Endodermal cell (in vitro differentiated cells): ENCODE measurements at regions not wholly inside any gene's neighbourhood (a gene's known extent, or its start where the extent isn't known, plus 50 kb on each side); places are given as distances from the start of the nearest gene placed in this dataset.
A peak's percentile ranks its signal among the peaks of the same experiment; 100 is the strongest.
"Not testable (repeated sequence)": the region's sequence is repeated elsewhere in the genome, so short reads cannot be mapped to it uniquely, and the experiment has no call there.

Experiments used
- DNase-seq: peaks from one replicate; pipeline ENCODE4 v3.0.0-alpha.2; 2017
- H3K27ac ChIP-seq: 2 replicates; pipeline ENCODE4 v1.5.1; 2013; ENCODE audit warnings: mild to moderate bottlenecking, low read depth, low read length, moderate library complexity
- H3K27me3 ChIP-seq: 2 replicates; pipeline ENCODE4 v1.6.1; 2013; ENCODE audit warnings: mild to moderate bottlenecking, low read length, moderate library complexity; ENCODE audit not compliant: insufficient read depth, control insufficient read depth, poor library complexity, severe bottlenecking
- H3K36me3 ChIP-seq: 2 replicates; pipeline ENCODE4 v1.7.0; 2013; ENCODE audit warnings: mild to moderate bottlenecking, low read length, moderate library complexity; ENCODE audit not compliant: control insufficient read depth, insufficient read depth
- H3K4me1 ChIP-seq: one replicate; pipeline ENCODE4 v1.7.0; 2013; ENCODE audit warnings: low read length; ENCODE audit not compliant: control insufficient read depth, insufficient read depth
- H3K4me3 ChIP-seq: 2 replicates; pipeline ENCODE4 v1.5.1; 2013; ENCODE audit warnings: mild to moderate bottlenecking, low read length, moderate library complexity
- H3K9ac ChIP-seq: 2 replicates; pipeline ENCODE4 v1.6.1; 2013; ENCODE audit warnings: mild to moderate bottlenecking, low read length, moderate library complexity; ENCODE audit not compliant: poor library complexity, severe bottlenecking; ENCODE audit errors: extremely low read depth
- H3K9me3 ChIP-seq: 2 replicates; pipeline ENCODE4 v1.6.1; 2013; ENCODE audit warnings: mild to moderate bottlenecking, low read length, moderate library complexity; ENCODE audit not compliant: control insufficient read depth
- H3K27ac Mint-ChIP-seq: 2 replicates; pipeline ENCODE4 v1.8.0; 2020; ENCODE audit warnings: mixed read lengths
- H3K27me3 Mint-ChIP-seq: 2 replicates; pipeline ENCODE4 v1.8.0; 2021; ENCODE audit warnings: mild to moderate bottlenecking, mixed read lengths; ENCODE audit not compliant: insufficient read depth
- H3K36me3 Mint-ChIP-seq: 2 replicates; pipeline ENCODE4 v1.8.0; 2020; ENCODE audit warnings: low read depth, mixed read lengths
- H3K4me1 Mint-ChIP-seq: 2 replicates; pipeline ENCODE4 v1.8.0; 2020; ENCODE audit warnings: mixed read lengths
- H3K4me3 Mint-ChIP-seq: 2 replicates; pipeline ENCODE4 v1.8.0; 2020; ENCODE audit warnings: mild to moderate bottlenecking, moderate library complexity, mixed read lengths
- H3K9me3 Mint-ChIP-seq: 2 replicates; pipeline ENCODE4 v1.8.0; 2020; ENCODE audit warnings: mild to moderate bottlenecking, mixed read lengths
- WGBS, 2 experiments: methylation state at CpG; one replicate each; pipeline versions ENCODE4 v1.1.5 to v1.1.7; 2013; ENCODE audit warnings: missing lambda C conversion rate in 2 of 2, mixed read lengths in 1 of 2; ENCODE audit not compliant: insufficient coverage in 1 of 2, insufficient read length in 1 of 2; 5-methylcytosine and 5-hydroxymethylcytosine counted together
- TF ChIP-seq, protein P1 (sequence below): fragments of 200-600 bp; sonication (generic); conservative IDR thresholded peaks from 2 replicates; pipeline ENCODE4 v1.5.0; 2021; ENCODE audit warnings: antibody characterized with exemption, mild to moderate bottlenecking

GRCh38 chr20:6333110-6333509 lies 210.3 kb upstream of the FERMT1 start:
- Mint-ChIP-seq H3K4me1 (peaks cover 8% of the 10 kb centered on the region), H3K27ac (peak overlapping the region; percentile 90), H3K4me3 (no peak overlapping the region), H3K27me3 (no peaks in the 10 kb centered on the region), H3K36me3 (peaks cover 15% of the 10 kb centered on the region), H3K9me3 (peaks cover 40% of the 10 kb centered on the region)
- WGBS, 2 experiments, result 80 to 100% methylated on average over 1 to 5 of the region's 5 CpGs
- TF ChIP-seq, protein P1, sequence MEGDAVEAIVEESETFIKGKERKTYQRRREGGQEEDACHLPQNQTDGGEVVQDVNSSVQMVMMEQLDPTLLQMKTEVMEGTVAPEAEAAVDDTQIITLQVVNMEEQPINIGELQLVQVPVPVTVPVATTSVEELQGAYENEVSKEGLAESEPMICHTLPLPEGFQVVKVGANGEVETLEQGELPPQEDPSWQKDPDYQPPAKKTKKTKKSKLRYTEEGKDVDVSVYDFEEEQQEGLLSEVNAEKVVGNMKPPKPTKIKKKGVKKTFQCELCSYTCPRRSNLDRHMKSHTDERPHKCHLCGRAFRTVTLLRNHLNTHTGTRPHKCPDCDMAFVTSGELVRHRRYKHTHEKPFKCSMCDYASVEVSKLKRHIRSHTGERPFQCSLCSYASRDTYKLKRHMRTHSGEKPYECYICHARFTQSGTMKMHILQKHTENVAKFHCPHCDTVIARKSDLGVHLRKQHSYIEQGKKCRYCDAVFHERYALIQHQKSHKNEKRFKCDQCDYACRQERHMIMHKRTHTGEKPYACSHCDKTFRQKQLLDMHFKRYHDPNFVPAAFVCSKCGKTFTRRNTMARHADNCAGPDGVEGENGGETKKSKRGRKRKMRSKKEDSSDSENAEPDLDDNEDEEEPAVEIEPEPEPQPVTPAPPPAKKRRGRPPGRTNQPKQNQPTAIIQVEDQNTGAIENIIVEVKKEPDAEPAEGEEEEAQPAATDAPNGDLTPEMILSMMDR, result peak; percentile 27
- Histone ChIP-seq H3K27ac (no peak overlapping the region), H3K9me3 (peaks cover 7% of the 10 kb centered on the region), H3K9ac (no peak overlapping the region), H3K4me3 (no peak overlapping the region), H3K36me3 (no peaks in the 10 kb centered on the region), H3K4me1 (peaks cover 4% of the 10 kb centered on the region), H3K27me3 (no peaks in the 10 kb centered on the region)
- DNase-seq, result peak; percentile 68

DNA sequence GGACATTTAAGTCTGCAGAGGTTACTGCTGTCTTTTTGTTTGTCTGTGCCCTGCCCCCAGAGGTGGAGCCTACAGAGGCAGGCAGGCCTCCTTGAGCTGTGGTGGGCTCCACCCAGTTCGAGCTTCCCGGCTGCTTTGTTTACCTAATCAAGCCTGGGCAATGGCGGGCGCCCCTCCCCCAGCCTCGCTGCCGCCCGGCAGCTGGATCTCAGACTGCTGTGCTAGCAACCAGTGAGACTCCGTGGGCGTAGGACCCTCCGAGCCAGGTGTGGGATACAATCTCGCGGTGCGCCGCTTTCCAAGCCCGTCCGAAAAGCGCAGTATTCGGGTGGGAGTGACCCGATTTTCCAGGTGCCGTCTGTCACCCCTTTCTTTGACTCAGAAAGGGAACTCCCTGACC lies 198.4 kb upstream of the FERMT1 start:
- H3K27ac Mint-ChIP-seq, H3K36me3 ChIP-seq, H3K4me3 ChIP-seq, H3K27me3 Mint-ChIP-seq, H3K9ac ChIP-seq, H3K4me1 Mint-ChIP-seq, H3K27ac ChIP-seq, H3K4me1 ChIP-seq, H3K27me3 ChIP-seq: not testable (repeated sequence)
- peak; percentile 59 for DNase-seq
- peaks cover 32% of the 10 kb centered on the region for H3K9me3 Mint-ChIP-seq
- 84% methylated on average over 18 of the region's 20 CpGs; no CpG with 5 or more reads in 1 of the 2 experiments for WGBS, 2 experiments
- peaks cover 13% of the 10 kb centered on the region for H3K9me3 ChIP-seq
- peaks cover 16% of the 10 kb centered on the region for H3K36me3 Mint-ChIP-seq
- H3K4me3 Mint-ChIP-seq, result peak overlapping the region; percentile 56

GRCh38 chr20:6311841-6312655 lies 189.2 kb upstream of the FERMT1 start:
- no peaks in the 10 kb centered on the region for H3K4me1 ChIP-seq
- H3K27me3 ChIP-seq, result no peaks in the 10 kb centered on the region
- Mint-ChIP-seq H3K27ac (no peak overlapping the region), H3K27me3 (peaks cover 3% of the 10 kb centered on the region), H3K36me3 (no peaks in the 10 kb centered on the region), H3K4me3 (no peak overlapping the region), H3K9me3 (peaks cover 17% of the 10 kb centered on the region), H3K4me1 (no peaks in the 10 kb centered on the region)
- H3K9ac ChIP-seq, result no peak overlapping the region
- 83 to 92% methylated on average over 2 to 4 of the region's 4 CpGs for WGBS, 2 experiments
- H3K27ac ChIP-seq, result no peak overlapping the region
- H3K4me3 ChIP-seq, result no peak overlapping the region
- no peaks in the 10 kb centered on the region for H3K36me3 ChIP-seq
- peaks cover 6% of the 10 kb centered on the region for H3K9me3 ChIP-seq
- DNase-seq, result no peak
- TF ChIP-seq, protein P1, result no peak
